SU-DHL-6 (cell line): ENCODE measurements at regions not wholly inside any gene's neighbourhood (a gene's known extent, or its start where the extent isn't known, plus 50 kb on each side); places are given as distances from the start of the nearest gene placed in this dataset.

Experiments used
- H2AFZ ChIP-seq: fragments of 200-600 bp; sonication (generic); 2 replicates; pipeline ENCODE4 v1.6.1; 2014; ENCODE audit warnings: low read depth, mild to moderate bottlenecking, moderate library complexity, mixed read lengths, antibody characterized with exemption, low read length; ENCODE audit not compliant: severe bottlenecking
- H3F3A ChIP-seq: fragments of 200-600 bp; shearing (Covaris generic); 2 replicates; pipeline ENCODE4 v1.6.0; 2016; ENCODE audit warnings: antibody characterized with exemption, mild to moderate bottlenecking; ENCODE audit not compliant: insufficient read depth
- H3K27ac ChIP-seq: fragments of 200-600 bp; sonication (generic); 2 replicates; pipeline ENCODE4 v1.5.1; 2016; ENCODE audit warnings: low read depth, mild to moderate bottlenecking, low read length, moderate library complexity, mixed read lengths
- H3K27me3 ChIP-seq: fragments of 200-600 bp; sonication (generic), shearing (Covaris generic); 2 replicates; pipeline ENCODE4 v1.6.0; 2014; ENCODE audit warnings: mild to moderate bottlenecking, low read length
- H3K36me3 ChIP-seq: fragments of 200-600 bp; sonication (generic); 2 replicates; pipeline ENCODE4 v1.6.1; 2014; ENCODE audit warnings: mild to moderate bottlenecking, low read length, mixed read lengths
- H3K4me2 ChIP-seq: fragments of 300-600, 200-600 bp; shearing (Covaris generic), sonication (generic); 2 replicates; pipeline ENCODE4 v1.6.0; 2014; ENCODE audit warnings: low read length, low read depth, mild to moderate bottlenecking; ENCODE audit not compliant: poor library complexity, severe bottlenecking
- H3K4me3 ChIP-seq: fragments of 200-600 bp; sonication (generic); 2 replicates; pipeline ENCODE4 v1.5.1; 2014; ENCODE audit warnings: antibody characterized with exemption, low read length, mild to moderate bottlenecking, mixed read lengths; ENCODE audit not compliant: insufficient read depth, poor library complexity, severe bottlenecking
- H3K79me2 ChIP-seq: fragments of 200-600 bp; sonication (generic); 2 replicates; pipeline ENCODE4 v1.6.1; 2014; ENCODE audit warnings: mild to moderate bottlenecking, low read length, moderate library complexity; ENCODE audit not compliant: insufficient read depth
- H3K9ac ChIP-seq: fragments of 200-600 bp; sonication (generic); 2 replicates; pipeline ENCODE4 v1.7.0; 2014; ENCODE audit warnings: mild to moderate bottlenecking, low read length
- H3K9me2 ChIP-seq: fragments of 200-600 bp; sonication (generic); replicated peaks from 2 replicates; pipeline ENCODE4 v1.6.1; 2014; ENCODE audit warnings: low read length; ENCODE audit not compliant: insufficient read depth
- H3K9me3 ChIP-seq: fragments of 200-600 bp; sonication (generic); 2 replicates; pipeline ENCODE4 v1.6.1; 2014; ENCODE audit warnings: low read length, mixed read lengths; ENCODE audit not compliant: insufficient read depth
- H4K20me1 ChIP-seq: fragments of 200-600 bp; sonication (generic); 2 replicates; pipeline ENCODE4 v1.6.1; 2014; ENCODE audit warnings: low read depth, mild to moderate bottlenecking, antibody characterized with exemption, low read length, moderate library complexity, mixed read lengths
- CTCF ChIP-seq: fragments of 200-600 bp; sonication (generic); IDR thresholded peaks from one replicate; pipeline ENCODE4 v1.5.1; 2017; ENCODE audit warnings: antibody characterized with exemption, mild to moderate bottlenecking, low read length, moderate library complexity; ENCODE audit not compliant: insufficient read depth, poor library complexity, severe bottlenecking
- EZH2phosphoT487 ChIP-seq: fragments of 200-600 bp; sonication (generic), shearing (Covaris generic); conservative IDR thresholded peaks from 2 replicates; pipeline ENCODE4 v1.6.1; 2018; ENCODE audit warnings: mild to moderate bottlenecking, antibody characterized with exemption, low read length, moderate library complexity, mixed read lengths

GRCh38 chr6:90898763-90899162 is 311.9 kb upstream of the MAP3K7 start:
- no peak for TF ChIP-seq EZH2phosphoT487
- no peak for TF ChIP-seq CTCF
- Histone ChIP-seq H4K20me1 (no peaks in the 10 kb centered on the region), H3F3A (no peaks in the 10 kb centered on the region), H3K27me3 (no peaks in the 10 kb centered on the region), H3K9ac (no peak overlapping the region), H3K4me3 (no peak overlapping the region), H3K4me2 (no peak overlapping the region), H3K36me3 (no peaks in the 10 kb centered on the region), H3K79me2 (no peaks in the 10 kb centered on the region), H3K9me3 (no peaks in the 10 kb centered on the region), H2AFZ (no peak overlapping the region), H3K9me2 (no peaks in the 10 kb centered on the region), H3K27ac (no peak overlapping the region)

- Histone ChIP-seq H2AFZ (no peak overlapping the region), H3K79me2 (no peaks in the 10 kb centered on the region), H3K27me3 (no peaks in the 10 kb centered on the region), H3K9me3 (no peaks in the 10 kb centered on the region), H3F3A (no peaks in the 10 kb centered on the region), H3K27ac (no peak overlapping the region), H3K9ac (no peak overlapping the region), H3K4me2 (no peak overlapping the region), H4K20me1 (no peaks in the 10 kb centered on the region), H3K9me2 (no peaks in the 10 kb centered on the region), H3K4me3 (no peak overlapping the region), H3K36me3 (no peaks in the 10 kb centered on the region)
- TF ChIP-seq EZH2phosphoT487, result no peak
- no peak for TF ChIP-seq CTCF
These were observed 309.2 kb upstream of the MAP3K7 start for GRCh38 chr6:90896075-90896547.

- no peak overlapping the region for H3K27ac ChIP-seq
These were observed 308.6 kb upstream of the MAP3K7 start for GRCh38 chr6:90895299-90896074.

More at GRCh38 chr6:90895299-90896074, 308.6 kb upstream of the MAP3K7 start:
- Histone ChIP-seq H4K20me1 (no peaks in the 10 kb centered on the region), H3K9me3 (no peaks in the 10 kb centered on the region), H3K4me2 (no peak overlapping the region), H2AFZ (no peak overlapping the region), H3K27me3 (no peaks in the 10 kb centered on the region), H3K9ac (no peak overlapping the region), H3K9me2 (no peaks in the 10 kb centered on the region), H3F3A (no peaks in the 10 kb centered on the region), H3K36me3 (no peaks in the 10 kb centered on the region), H3K4me3 (no peak overlapping the region), H3K79me2 (no peaks in the 10 kb centered on the region)
- no peak for TF ChIP-seq EZH2phosphoT487
- no peak for TF ChIP-seq CTCF
